ENCODE measurements at regions not wholly inside any gene's neighbourhood (a gene's known extent, or its start where the extent isn't known, plus 50 kb on each side); places are given as distances from the start of the nearest gene placed in this dataset.

GRCh38 chrX:35680940-35681346 is 117.2 kb upstream of the MAGEB16 start:
- TF ChIP-seq, protein P1, sequence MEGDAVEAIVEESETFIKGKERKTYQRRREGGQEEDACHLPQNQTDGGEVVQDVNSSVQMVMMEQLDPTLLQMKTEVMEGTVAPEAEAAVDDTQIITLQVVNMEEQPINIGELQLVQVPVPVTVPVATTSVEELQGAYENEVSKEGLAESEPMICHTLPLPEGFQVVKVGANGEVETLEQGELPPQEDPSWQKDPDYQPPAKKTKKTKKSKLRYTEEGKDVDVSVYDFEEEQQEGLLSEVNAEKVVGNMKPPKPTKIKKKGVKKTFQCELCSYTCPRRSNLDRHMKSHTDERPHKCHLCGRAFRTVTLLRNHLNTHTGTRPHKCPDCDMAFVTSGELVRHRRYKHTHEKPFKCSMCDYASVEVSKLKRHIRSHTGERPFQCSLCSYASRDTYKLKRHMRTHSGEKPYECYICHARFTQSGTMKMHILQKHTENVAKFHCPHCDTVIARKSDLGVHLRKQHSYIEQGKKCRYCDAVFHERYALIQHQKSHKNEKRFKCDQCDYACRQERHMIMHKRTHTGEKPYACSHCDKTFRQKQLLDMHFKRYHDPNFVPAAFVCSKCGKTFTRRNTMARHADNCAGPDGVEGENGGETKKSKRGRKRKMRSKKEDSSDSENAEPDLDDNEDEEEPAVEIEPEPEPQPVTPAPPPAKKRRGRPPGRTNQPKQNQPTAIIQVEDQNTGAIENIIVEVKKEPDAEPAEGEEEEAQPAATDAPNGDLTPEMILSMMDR (IDR thresholded peaks at IDR 0.05): no peak
- TF ChIP-seq POLR2A (IDR thresholded peaks at IDR 0.05): no peak

All from prostate gland (tissue), 2 donors.